ENCODE measurements at regions not wholly inside any gene's neighbourhood (a gene's known extent, or its start where the extent isn't known, plus 50 kb on each side); places are given as distances from the start of the nearest gene placed in this dataset.

DNA sequence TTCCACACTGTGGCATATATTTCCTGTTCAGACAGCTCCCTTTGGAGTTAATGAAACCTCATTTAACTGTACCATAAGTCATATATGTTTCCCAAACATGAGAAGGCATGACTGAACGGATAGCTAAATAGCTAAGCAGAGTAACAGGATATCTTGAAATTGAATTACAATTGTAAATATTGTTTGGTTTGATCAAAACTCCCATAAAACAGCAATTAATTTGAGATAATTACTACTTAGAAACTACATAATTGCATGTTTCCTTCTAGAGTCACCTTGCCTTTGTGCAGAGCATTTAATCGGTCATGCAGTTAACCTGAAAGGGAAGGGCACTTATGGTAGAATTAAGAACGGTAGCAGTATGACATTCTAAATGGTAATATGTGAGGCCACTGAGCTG lies 179.0 kb upstream of the MAP3K7 start:
- no peak overlapping the region for H3K23ac ChIP-seq (ENCODE audit: insufficient read length)
- no peak overlapping the region for H2BK20ac ChIP-seq (ENCODE audit: low read length)
- H2BK15ac ChIP-seq (ENCODE audit: low read length): no peak overlapping the region
- H3K4me2 ChIP-seq (ENCODE audit: insufficient read depth in 1 of 2, low read depth in 2 of 2, low read length in 2 of 2): no peak overlapping the region
- H2BK5ac ChIP-seq (ENCODE audit: low read depth, low read length): no peak overlapping the region
- no peak overlapping the region for H3K9ac ChIP-seq (replicated peaks in 1 of 4; ENCODE audit: extremely low read depth in 1 of 4, low read depth in 3 of 4, low read length in 3 of 4)
- FAIRE-seq (no peak), DNase-seq (ENCODE audit: low read depth in 1 of 2, low spot score in 2 of 2) (no peak)
- no peak overlapping the region for H3K4ac ChIP-seq (replicated peaks; ENCODE audit: insufficient read length, low read depth, low read length)
- whole genome bisulfite sequencing, 2 experiments (ENCODE audit: extremely low coverage in 1 of 2, insufficient coverage in 1 of 2, insufficient read length in 1 of 2, insufficient replicate concordance in 2 of 2, low coverage in 1 of 2, low lambda C conversion rate in 2 of 2, missing lambda C conversion rate in 1 of 2): 91% methylated on average over 3 of the region's 3 CpGs; no CpG with 5 or more reads in 1 of the 2 experiments
- H2AFZ ChIP-seq (ENCODE audit: low read length): no peak overlapping the region
- no peaks in the 10 kb centered on the region for H3K9me3 ChIP-seq (ENCODE audit: insufficient read depth in 2 of 2, low read depth in 1 of 2, low read length in 1 of 2)
- H3K27ac ChIP-seq (ENCODE audit: low read depth, low read length): no peak overlapping the region
- no peaks in the 10 kb centered on the region for H3K36me3 ChIP-seq (ENCODE audit: control insufficient read depth in 2 of 4, insufficient read depth in 4 of 4, low read length in 3 of 4)
- H3K79me1 ChIP-seq (ENCODE audit: low read depth, low read length): no peaks in the 10 kb centered on the region
- no peak overlapping the region for H3K56ac ChIP-seq (replicated peaks; ENCODE audit: insufficient read length, low read depth, low read length)
- POLR2A ChIA-PET (ENCODE audit: partially characterized antibody): no interaction called here
- no peak overlapping the region for H3K14ac ChIP-seq (ENCODE audit: insufficient read length)
- H4K8ac ChIP-seq (ENCODE audit: extremely low read depth, insufficient read depth, low read length): no peak overlapping the region
- no peak overlapping the region for H3K18ac ChIP-seq (ENCODE audit: extremely low read depth, low read length)
- H2BK12ac ChIP-seq (ENCODE audit: low read depth, low read length): no peak overlapping the region
- no peaks in the 10 kb centered on the region for H4K20me1 ChIP-seq (replicated peaks in 1 of 2; ENCODE audit: control insufficient read depth in 1 of 2, insufficient read depth in 2 of 2, low read length in 2 of 2)
- H3K4me3 ChIP-seq (ENCODE audit: extremely low read depth in 1 of 4, insufficient read depth in 2 of 4, low read depth in 3 of 4, low read length in 4 of 4): no peak overlapping the region
- no peaks in the 10 kb centered on the region for H3K27me3 ChIP-seq (replicated peaks in 1 of 4; ENCODE audit: control insufficient read depth in 3 of 4, extremely low read depth in 1 of 4, insufficient read depth in 3 of 4, low read length in 3 of 4)
- no peaks in the 10 kb centered on the region for H3K23me2 ChIP-seq (ENCODE audit: low read depth, low read length)
- H4K91ac ChIP-seq (replicated peaks; ENCODE audit: insufficient read length, low read length): no peak overlapping the region
- H2BK120ac ChIP-seq (replicated peaks; ENCODE audit: low read depth, low read length): no peak overlapping the region
- no peak overlapping the region for H2AK5ac ChIP-seq (ENCODE audit: low read depth, low read length)
- H3K4me1 ChIP-seq (replicated peaks in 1 of 4; ENCODE audit: control insufficient read depth in 3 of 4, insufficient read depth in 4 of 4, low read length in 3 of 4): no peaks in the 10 kb centered on the region
- no peak overlapping the region for H4K5ac ChIP-seq (ENCODE audit: insufficient read length, low read depth, low read length)
- CTCF ChIA-PET (ENCODE audit: partially characterized antibody): interaction anchor here (0.8 kb wide), 1 partner anchor 76 kb away, joined by 3 read pairs; no protein-coding TSS in a partner anchor
- H3K79me2 ChIP-seq (ENCODE audit: control insufficient read depth in 1 of 2, insufficient read depth in 2 of 2, low read length in 2 of 2): no peaks in the 10 kb centered on the region
- no peak for TF ChIP-seq CHD2 (IDR thresholded peaks at IDR 0.05; ENCODE audit: low read length)
- TF ChIP-seq RBBP5 (IDR thresholded peaks at IDR 0.05; ENCODE audit: borderline replicate concordance, low read depth, low read length): no peak
- no peak for TF ChIP-seq BRCA1 (IDR thresholded peaks at IDR 0.05; ENCODE audit: low read depth, low read length)
- no peak for TF ChIP-seq KDM4A (IDR thresholded peaks at IDR 0.05; ENCODE audit: low read depth, low read length, severe bottlenecking)
- TF ChIP-seq TEAD4 (IDR thresholded peaks at IDR 0.05; ENCODE audit: low read depth, low read length): no peak
- no peak for TF ChIP-seq EGR1 (IDR thresholded peaks at IDR 0.05; ENCODE audit: borderline replicate concordance, low read depth, low read length)
- TF ChIP-seq PHF8 (conservative IDR thresholded peaks at IDR 0.05; ENCODE audit: low read depth, low read length): no peak
- no peak for TF ChIP-seq POLR2AphosphoS5 (IDR thresholded peaks at IDR 0.05; ENCODE audit: low read depth, low read length)
- TF ChIP-seq TBP (IDR thresholded peaks at IDR 0.05; ENCODE audit: low read depth, low read length): no peak
- TF ChIP-seq RXRA (IDR thresholded peaks at IDR 0.05; ENCODE audit: insufficient read depth, low read depth, low read length): no peak
- TF ChIP-seq POU5F1 (IDR thresholded peaks at IDR 0.05; ENCODE audit: low read depth, low read length): no peak
- TF ChIP-seq EP300 (IDR thresholded peaks at IDR 0.05; ENCODE audit: borderline replicate concordance in 1 of 2, low read depth in 2 of 2, low read length in 2 of 2): no peak
- no peak for TF ChIP-seq FOSL1 (IDR thresholded peaks at IDR 0.05; ENCODE audit: insufficient read depth, low read depth, low read length)
- no peak for TF ChIP-seq RAD21 (IDR thresholded peaks at IDR 0.05 in 1 of 2, conservative IDR thresholded peaks at IDR 0.05 in 1 of 2; ENCODE audit: low read depth in 2 of 2, low read length in 2 of 2)
- no peak for TF ChIP-seq TAF7 (optimal IDR thresholded peaks at IDR 0.05; ENCODE audit: borderline replicate concordance, low read depth, low read length)

Data from H1 (cell line).